ENCODE measurements at regions not wholly inside any gene's neighbourhood (a gene's known extent, or its start where the extent isn't known, plus 50 kb on each side); places are given as distances from the start of the nearest gene placed in this dataset.

- DNase-seq (ENCODE audit: low read depth): no peak
Observed at GRCh38 chr17:73932216-73932749, 271.2 kb upstream of the RPL38 start.

- no peak for DNase-seq (ENCODE audit: low read depth)
Observed at GRCh38 chr17:73933164-73933766, 270.2 kb upstream of the RPL38 start.

- DNase-seq (ENCODE audit: low read depth): no peak
Observed at GRCh38 chr17:73933871-73934270, 269.6 kb upstream of the RPL38 start.

- no peak for DNase-seq (ENCODE audit: low read depth)
Observed at GRCh38 chr17:73934696-73935095, 268.8 kb upstream of the RPL38 start.

- DNase-seq (ENCODE audit: low read depth): no peak
Observed at GRCh38 chr17:73936908-73937627, 266.4 kb upstream of the RPL38 start.

- DNase-seq (ENCODE audit: low read depth): no peak
Observed at GRCh38 chr17:73938706-73939105, 264.8 kb upstream of the RPL38 start.

GRCh38 chr17:73939806-73940205 is 263.7 kb upstream of the RPL38 start:
- DNase-seq (ENCODE audit: low read depth): no peak

- no peak for DNase-seq (ENCODE audit: low read depth)
Observed at GRCh38 chr17:73940511-73940910, 263.0 kb upstream of the RPL38 start.

- no peak for DNase-seq (ENCODE audit: low read depth)
Observed at GRCh38 chr17:73941919-73942530, 261.5 kb upstream of the RPL38 start.

- DNase-seq (ENCODE audit: low read depth): no peak
Observed at GRCh38 chr17:73942703-73943415, 260.6 kb upstream of the RPL38 start.

- DNase-seq (ENCODE audit: low read depth): no peak
Observed at GRCh38 chr17:73943416-73944110, 259.9 kb upstream of the RPL38 start.

- DNase-seq (ENCODE audit: low read depth): no peak
Observed at GRCh38 chr17:73944366-73944765, 259.1 kb upstream of the RPL38 start.

- no peak for DNase-seq (ENCODE audit: low read depth)
Observed at GRCh38 chr17:73947281-73947965, 256.1 kb upstream of the RPL38 start.

GRCh38 chr17:73947966-73948355 is 255.5 kb upstream of the RPL38 start:
- no peak for DNase-seq (ENCODE audit: low read depth)

- DNase-seq (ENCODE audit: low read depth): no peak
Observed at GRCh38 chr17:73949903-73950592, 253.4 kb upstream of the RPL38 start.

- DNase-seq (ENCODE audit: low read depth): no peak
Observed at GRCh38 chr17:73950593-73950914, 252.9 kb upstream of the RPL38 start.

GRCh38 chr17:73952082-73952479 is 251.4 kb upstream of the RPL38 start:
- no peak for DNase-seq (ENCODE audit: low read depth)

- peak; percentile 5 for DNase-seq (ENCODE audit: low read depth)
Observed at GRCh38 chr17:73952480-73953205, 250.8 kb upstream of the RPL38 start.

- DNase-seq (ENCODE audit: low read depth): no peak
Observed at GRCh38 chr17:73953206-73954033, 250.1 kb upstream of the RPL38 start.
